Fibroblast of skin of right quadriceps (primary cell): ENCODE measurements at regions not wholly inside any gene's neighbourhood (a gene's known extent, or its start where the extent isn't known, plus 50 kb on each side); places are given as distances from the start of the nearest gene placed in this dataset.

Source experiments
- DNase-seq: peaks from one replicate; pipeline ENCODE4 v3.0.0-alpha.2; 2013

DNA sequence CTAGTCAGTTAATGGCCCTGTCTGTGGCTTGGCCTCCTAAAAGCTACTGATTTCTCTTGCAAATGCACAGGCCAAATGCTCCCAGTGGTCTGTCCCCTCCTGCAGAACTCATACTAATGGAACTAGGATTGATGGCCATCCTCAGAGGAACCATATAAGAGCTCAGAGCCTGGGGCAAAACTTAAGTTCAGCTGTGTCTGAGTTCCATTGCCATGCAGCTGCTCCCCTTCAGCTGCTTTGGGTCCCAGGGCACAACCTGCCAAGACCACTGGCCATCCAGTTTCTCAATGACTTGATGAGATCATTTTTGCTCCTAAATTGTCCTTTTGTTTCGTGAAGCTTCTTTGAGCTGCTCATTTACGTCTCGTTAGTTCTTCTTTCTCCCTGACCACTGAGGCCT lies 529.5 kb upstream of the TBL1XR1 start:
- DNase-seq: no peak

DNA sequence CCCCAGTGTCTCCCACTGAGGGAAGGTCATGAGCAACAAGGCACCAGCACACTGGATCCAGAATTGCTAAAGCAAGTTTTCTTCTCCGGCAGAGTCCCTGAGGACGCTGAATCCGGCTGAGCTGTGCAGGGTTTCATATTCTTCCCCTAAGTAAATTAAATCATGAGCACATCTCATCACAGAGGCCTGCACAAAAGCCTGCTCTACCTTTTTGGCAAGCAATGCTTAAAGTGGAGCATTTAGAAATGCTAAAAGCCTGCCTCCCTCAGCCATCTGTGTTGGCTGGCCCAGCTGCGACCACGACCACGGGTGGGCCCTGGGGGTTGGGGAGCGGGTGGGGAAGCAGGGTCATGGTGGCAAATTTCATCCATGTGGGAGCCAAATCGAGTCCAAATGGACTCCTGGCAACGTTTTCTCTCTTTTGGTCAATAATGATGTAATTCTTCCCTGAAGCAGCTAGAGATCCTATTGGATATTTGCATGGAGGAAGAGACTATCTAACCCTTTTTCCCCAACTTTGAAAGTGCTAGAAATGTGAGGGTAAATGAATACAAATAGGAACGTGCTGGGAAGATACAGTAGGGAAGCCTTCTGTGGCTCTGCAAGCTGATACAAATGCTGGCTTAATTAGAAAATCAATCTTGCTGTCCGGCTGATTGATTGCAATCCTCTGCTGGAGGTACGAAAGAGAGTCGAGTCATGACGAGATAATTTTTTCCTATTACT lies 532.8 kb upstream of the TBL1XR1 start:
- DNase-seq: peak; percentile 59

DNA sequence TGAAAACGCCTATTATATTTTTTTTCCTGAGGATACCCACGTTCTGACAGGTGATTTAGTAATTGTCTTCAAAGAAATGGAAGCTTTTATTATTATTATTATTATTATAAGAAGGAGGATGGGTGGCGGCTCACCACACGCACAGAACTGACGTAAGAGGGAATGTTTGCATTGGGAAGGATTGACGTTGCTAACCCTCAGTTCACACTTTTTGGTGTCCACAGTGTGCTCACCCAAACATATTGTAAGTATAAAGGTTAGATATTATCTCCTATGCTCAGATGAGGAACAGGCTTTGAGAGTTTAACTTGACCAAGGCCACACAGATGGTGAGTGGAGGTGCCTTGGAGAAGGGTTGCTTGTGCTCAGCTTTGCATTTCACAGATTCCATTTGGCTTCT lies 533.5 kb upstream of the TBL1XR1 start:
- no peak for DNase-seq

DNA sequence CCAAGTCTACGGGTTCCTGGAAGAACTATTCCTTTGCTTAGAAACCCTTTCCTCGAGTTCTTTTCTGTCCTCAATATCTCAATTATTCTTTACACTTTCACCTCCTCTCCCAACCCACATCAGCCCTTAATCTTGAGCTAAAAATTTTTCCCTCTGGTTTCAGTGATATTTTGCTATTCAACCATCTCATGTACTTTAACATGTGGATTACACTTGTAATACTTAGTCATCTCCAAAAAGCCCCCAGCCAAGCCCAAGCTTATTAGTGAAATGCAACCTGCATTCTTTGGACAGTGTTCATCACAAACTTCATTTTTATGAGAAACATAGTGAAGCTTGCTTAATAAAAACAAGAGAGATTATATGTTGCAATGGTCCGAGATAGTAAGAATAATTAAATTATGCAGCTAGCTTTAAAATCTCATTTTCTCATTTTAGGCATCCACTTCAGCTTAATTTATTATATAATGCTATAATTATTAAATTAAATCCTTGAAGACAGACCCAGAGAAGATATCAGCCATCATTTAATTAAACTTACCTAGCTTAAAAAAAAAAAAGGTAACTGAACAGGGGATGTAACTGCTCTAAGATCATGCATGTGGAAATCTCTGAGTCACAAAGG lies 534.5 kb upstream of the TBL1XR1 start:
- peak; percentile 83 for DNase-seq

DNA sequence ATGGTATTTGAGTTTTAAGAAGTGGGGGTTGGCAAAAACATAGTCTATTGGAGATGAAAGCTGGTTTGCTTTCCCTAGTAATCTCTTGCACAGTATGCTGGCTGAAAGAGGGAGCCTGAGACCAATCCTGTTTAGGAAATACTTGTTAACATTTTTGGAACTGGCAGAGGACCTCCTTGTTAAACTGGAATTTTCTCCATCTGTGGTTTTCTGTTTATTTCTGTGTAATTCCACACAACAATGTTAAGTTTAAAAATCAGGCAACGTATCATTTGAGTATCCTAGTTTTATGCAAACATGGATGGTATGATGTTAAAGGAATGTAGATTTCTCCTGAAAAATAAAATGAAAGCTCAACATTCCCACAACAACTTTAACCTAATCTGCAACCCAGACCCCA lies 536.0 kb upstream of the TBL1XR1 start:
- no peak for DNase-seq

DNA sequence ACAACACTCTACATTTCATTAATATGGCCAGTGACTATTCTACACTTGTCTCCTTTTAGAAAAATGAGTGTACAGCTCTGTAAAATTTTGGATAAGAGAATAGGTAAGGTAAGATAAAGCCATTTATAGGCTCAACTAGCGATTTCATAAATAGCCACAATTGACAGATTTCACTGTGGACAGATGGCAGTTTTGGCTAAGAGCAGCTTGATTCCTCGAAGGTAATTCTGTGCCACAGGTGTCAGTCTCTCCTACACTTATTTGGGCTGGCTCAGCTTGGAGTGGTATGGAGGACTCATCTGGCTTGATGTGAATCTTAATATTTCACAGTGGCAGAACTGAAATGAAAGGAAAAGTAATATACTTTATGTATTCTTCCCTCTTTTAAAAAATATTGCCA lies 536.7 kb upstream of the TBL1XR1 start:
- DNase-seq: no peak

DNA sequence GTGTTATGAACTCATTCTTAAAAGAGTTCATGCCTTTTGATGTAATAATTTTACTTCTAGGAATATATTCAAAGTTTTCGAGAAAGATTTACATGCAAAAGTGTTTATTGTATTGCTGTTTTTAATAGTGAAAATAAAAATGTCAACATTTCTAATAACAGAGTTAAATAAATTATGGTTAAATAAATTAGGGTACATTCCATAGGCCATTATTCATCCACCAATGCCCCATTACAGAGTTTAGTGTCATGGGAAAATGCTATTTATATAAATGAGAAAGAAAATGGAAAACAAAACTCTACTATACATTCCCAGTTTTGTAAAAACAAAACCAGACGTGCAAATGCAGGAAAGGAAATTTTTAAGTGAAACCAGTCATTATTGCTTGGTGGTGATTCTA lies 538.1 kb upstream of the TBL1XR1 start:
- peak; percentile 64 for DNase-seq

DNA sequence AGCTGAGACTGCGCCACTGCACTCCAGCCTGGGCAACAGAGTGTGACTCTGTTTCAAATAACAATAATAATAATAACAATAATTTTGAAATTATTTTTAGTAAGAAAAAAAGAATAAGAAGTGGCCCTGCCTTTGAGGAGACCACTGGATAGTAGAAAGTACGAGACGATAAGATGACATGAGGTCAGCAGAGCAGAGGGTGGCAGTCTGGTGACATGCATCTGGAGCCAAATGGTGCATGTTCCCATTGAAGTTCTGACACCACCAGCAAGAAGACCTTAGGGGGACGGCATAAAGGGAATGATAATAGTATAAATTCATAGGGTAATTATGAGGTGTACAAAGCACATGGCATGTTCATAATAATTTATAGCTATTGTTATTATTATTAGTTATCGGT lies 542.2 kb upstream of the TBL1XR1 start:
- DNase-seq: no peak

DNA sequence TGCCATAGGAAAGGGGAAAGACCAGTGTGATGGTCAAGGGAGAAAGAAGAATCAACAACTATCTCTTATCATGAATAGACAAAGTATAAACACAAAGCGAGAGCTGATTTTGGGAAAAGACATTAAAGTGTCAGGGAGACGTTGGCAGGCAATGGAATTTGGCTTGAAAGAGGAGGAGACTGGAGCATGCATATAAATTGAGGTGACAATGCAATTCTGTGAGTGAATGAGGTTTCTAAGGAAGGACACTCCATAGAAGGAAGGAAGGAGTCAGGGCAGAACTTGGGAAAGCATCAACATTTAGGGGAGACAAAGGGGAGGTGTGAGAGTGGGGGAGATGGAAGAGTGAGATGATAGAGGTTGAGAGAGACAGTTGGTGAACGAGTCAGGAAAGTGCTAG lies 543.0 kb upstream of the TBL1XR1 start:
- no peak for DNase-seq

DNA sequence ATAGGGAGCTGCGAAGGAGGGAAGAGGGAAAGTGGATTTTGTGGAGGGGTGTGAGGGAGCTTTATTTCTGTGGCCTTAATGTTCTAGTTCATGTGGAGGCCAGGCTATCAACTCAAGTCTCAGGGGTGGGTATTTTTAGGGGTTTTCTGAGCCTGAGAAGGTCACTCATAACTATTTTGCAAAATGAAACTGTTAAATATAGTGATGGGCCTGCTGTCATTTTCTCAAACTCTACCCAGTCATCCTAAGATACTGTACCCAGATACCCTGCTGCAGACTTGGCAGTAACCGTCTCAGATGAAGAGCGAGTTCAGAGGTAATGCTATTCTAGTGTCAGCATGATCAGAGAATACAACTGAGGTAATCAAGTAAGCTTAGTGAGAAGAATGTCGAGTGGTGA lies 545.0 kb upstream of the TBL1XR1 start:
- no peak for DNase-seq

DNA sequence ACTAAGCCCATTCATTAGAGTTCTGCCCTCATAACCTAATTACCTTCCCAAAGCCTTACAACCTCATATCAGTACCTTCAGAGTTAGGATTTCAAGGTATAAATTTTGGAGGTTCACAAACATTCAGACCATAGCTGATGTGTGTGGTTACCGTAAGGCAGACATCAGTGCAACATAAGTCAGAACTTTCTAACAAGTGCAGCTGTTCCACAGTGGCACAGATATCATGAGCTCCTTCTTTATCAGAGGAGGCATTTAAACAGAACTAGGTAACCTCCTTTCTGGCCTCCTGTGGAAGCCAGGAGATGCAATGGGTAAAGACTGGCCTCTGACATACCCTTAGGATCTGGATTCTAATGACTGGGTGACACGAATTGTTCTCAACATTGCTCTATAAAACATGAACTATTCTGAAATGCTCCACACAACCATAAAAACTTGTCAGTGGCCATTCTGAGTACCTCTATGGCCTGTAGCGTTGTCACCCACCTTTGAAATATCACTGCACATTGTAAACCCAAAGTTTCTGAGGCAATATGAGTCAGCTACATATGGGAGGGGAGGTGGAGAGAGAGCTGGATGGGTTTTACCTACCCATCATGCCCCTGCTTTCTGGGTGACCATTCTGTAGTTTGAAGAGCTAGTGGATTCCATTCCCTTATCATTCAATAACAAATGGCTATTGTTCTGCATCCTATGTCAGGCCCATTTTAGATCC lies 546.0 kb upstream of the TBL1XR1 start:
- DNase-seq: no peak

DNA sequence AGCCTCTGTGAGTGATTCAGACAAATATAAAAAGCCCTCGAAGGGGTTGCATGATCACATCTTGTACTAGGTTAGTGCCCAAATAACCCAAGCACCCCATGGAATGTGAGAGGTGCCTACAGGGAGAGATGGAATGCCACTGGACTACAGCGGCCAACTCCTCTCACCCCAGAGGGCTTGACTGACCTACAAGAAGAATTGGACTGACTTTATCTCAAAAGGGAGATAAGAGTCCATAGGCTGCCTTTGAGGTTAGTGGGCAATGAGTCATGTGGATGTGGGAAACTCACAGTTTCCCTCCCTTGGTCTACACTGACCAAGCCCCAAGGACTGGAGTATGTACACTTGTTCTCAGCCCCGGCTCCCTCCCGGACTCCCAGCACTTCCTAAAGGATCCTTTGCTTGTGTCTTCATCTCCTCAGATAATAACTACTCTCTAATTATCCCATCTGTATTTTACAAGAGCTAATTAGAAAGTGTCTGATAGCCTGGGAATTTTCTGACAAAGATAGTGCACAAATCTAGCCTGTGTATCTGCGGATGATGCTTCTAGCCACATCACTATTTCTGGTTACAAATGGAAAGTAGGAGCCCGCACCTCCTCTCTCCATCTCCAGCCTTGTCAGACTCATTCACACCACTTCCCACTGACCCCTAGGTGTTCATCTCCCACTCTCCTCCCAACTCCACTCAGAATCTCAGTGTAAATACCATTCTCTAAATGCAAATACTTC lies 547.8 kb upstream of the TBL1XR1 start:
- DNase-seq: no peak

DNA sequence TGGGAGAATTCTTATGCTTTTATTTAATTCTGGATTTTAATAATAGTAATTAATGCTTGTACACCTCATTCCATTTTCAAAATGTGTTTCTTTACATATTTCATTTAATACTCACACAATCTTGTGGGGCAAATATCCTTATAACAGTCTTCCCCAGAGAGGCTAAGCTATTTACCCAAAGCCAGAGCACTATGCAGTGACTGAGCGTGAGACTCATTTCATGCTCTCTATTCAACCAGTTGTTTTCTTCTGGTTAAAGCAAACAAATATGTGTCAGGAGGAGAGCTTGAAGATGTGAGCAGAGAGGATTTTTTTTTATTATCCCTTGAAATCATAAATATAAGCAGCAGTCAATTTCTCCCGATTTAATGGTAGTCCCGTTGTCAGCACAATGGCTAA lies 548.3 kb upstream of the TBL1XR1 start:
- no peak for DNase-seq

DNA sequence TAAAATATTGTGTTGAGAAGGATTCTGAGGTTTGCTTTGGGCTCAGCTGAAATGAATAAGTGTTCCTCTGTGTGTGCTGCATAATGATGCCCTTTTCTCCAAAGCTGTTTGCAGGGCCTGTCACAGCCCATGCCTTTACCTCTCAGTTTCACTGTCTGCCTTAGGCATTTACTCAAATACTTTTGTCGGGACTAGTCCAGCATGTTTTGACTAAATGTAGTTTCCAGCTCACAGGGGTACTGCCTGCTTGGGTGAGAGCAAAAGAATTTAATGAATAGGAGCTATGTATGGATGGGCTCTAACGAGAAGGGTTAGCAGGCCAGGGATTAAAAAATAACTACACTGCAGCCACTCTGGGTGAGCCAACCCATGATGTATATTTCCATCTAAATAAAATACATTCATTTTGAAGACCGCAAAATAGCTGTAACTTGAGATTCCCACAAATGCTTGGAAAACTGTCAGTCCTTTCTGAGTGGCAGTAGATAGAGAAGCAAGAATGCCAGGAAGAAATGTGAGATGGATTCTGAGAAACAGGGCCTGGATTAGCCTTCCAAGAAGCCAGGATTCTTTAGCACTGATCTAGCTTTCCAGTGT lies 549.2 kb upstream of the TBL1XR1 start:
- peak; percentile 55 for DNase-seq

DNA sequence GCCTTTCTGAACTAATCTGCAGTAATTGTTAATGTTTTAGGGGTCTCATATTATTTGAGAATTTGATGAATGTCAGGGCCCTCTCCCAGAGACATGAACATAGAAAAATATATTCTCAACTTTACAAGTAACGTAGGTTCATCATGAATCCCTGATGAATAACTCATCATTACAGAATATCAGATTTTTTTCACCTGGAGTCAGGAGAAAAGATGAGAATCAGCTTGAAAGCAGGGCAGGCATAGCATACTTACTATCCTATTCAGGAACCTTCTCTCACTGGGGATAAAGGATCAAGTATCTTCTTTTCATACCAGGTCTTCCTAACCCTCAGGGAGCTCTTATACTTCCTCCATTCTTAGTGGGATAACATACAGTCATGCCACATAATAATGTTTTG lies 552.6 kb upstream of the TBL1XR1 start:
- DNase-seq: no peak

DNA sequence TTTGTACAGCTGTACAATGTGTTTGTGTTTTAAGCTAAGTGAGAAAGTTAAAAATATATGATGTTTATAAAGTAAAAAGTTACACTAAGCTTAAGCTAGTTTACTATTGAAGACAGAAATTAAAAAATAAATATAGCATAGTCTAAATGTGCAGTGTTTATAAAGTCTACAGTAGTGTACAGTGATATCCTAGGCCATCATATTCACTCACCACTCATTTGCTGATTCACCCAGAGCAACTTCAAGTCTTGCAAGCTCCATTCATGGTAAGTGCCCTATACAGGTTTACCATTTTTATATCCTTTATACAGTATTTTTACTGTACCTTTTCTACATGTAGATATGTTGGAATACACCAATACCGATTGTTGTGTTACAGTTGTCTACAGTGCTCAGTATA lies 553.2 kb upstream of the TBL1XR1 start:
- no peak for DNase-seq

DNA sequence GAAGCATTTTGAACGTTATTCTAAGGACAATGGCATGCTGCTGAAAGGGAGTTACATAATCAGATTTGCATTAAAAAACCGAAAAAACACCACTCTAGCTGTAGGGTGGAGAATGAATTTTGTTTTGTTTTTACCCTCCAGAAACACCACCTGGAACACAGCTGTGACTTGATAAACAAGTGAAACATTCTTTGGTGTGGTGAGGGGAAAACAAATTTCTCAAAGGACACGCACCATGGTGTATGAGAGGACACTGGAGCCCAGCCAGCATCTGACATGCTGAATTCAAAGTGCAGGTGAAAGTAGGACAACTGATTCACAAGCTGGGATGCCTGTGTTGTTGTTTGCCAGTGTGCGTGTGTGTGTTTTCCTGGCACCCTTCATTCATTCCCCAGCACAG lies 554.5 kb upstream of the TBL1XR1 start:
- DNase-seq: no peak

DNA sequence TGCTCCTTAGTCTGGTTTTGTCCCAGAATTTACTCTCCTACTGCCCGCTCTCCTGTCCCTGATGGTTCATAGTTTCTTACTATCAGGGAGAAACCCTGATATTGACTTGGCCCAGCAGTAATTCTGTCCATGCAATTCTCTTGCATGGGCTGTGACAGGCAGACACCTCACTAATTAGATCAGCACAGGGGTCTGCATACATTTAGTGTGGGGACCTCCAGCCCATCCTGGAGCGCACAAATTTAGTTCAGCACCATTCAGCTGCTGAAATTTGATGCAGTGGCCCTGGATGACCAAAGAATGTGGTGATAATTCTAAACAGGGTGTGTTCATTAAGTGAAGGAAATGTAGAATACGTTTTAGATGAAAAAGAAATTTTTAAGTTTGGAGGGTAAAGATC lies 555.5 kb upstream of the TBL1XR1 start:
- DNase-seq: no peak

DNA sequence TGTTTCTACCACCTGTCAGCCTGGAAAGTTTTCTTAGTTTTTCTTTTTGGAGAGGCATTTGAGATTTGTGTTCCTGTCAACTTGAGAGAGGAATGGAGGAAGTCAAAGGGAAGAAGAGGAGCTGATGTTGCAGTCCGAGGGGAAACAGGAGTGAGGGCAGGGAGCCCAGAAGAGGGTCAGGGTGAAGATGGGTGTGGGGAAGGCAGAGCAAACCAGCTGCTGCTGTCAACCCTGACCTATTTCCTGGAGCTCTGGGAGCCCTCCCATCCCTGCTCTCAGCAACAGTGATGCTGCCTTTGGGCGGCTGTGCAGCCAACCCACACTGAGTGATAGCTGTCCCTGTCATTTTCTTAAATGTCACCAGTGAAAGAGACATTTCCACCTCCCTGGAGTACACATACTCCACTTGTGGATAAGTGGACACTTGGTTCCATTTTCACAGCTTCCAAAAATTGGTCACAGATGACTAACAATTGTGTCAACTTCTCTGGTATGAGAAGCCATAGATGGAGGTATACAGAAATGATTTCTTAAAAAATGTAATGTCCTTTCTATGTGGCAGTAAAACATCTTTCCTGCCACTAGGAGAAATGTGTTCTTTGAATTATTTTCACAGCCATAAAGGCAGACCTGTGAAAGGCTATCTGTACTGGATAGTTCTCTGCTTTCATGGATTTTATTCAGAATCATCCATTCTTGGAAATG lies 556.3 kb upstream of the TBL1XR1 start:
- no peak for DNase-seq

DNA sequence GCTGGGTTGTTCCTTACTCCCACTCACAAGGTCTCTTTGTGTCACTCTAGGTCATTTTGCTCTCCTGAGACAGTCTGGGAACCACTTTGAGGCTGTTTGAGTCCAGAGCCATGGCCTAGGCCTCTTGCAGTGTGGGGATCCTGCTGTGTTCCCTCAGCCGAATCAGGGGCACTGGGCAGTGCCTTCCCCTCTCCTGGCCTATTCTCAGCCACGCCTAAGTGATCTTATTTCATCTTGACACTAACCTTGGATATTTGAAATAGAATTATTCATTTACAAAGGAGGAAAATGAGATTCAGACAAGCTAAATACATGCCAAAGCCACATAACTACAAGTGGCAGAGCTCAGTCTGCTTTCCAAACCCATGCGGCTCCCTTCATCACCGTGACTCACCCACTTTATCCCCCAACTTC lies 557.2 kb upstream of the TBL1XR1 start:
- no peak for DNase-seq

DNA sequence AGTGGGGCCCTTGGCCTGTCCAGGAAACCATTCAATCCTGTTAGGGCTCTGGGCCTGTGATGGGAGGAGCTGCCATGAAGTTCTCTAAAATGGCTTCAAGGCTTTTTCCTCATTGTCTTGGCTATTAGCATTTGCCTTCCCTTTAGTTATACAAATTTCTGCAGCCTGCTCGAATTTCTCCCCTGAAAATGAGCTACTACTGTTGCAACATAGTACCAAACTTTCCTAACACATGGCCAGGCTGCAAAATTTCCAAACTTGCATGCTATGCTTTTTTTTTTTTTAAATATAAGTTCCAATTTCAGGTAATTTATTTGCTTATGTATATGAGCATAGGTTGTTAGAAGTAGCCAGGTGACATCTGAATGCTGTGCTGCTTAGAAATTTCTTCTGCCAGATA lies 560.8 kb upstream of the TBL1XR1 start:
- no peak for DNase-seq

DNA sequence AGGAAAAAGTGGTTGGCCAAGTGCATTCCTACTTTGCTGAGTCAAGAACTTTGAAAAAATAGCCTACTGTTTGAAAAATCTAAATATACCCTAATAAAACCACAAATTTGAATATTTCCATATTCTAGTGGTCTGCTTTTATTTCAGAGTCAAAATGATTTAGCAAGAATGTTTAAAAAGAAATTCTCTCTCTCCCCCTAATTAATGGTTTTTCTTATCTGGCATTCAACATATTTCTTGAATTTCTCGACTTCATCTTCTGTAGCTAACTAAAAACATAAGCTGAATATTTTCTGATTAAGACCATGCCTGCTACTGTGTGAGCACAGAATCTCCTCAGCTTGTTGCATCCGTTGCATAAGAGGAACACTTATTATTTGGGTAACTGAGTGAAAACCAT lies 563.5 kb upstream of the TBL1XR1 start:
- DNase-seq: peak; percentile 94
